HepG2 (cell line): ENCODE measurements at regions not wholly inside any gene's neighbourhood (a gene's known extent, or its start where the extent isn't known, plus 50 kb on each side); places are given as distances from the start of the nearest gene placed in this dataset.

Experiments used
- ATAC-seq: fragments of 200-7000 bp; cut with Tn5 transposase; 3 replicates; pipeline ENCODE4 v1.9.1; 2020; ENCODE audit warnings: mild to moderate bottlenecking, moderate library complexity
- BruUV-seq: library from RNA; stranded (reverse); fragments of 400-500 nt; replicated peaks from 2 replicates; lab custom pipeline; 2021; lab: Mats Ljungman, UMichigan
- CTCF ChIA-PET: fragments of 300-600 bp; formaldehyde crosslinking; extraction: SDS; loops from one replicate; lab custom pipeline; 2021; ENCODE audit warnings: low total read pairs, inconsistent platforms, low intra/inter-chr PET ratio; lab: Yijun Ruan, JAX
- POLR2A ChIA-PET: fragments of 350-600 bp; sonication (Branson Sonifier 250); formaldehyde crosslinking; loops from one replicate; lab custom pipeline; 2020; ENCODE audit warnings: antibody characterized with exemption, inconsistent platforms; lab: Yijun Ruan, JAX
- DNase-seq: peaks from one replicate; pipeline ENCODE4 v3.0.0-alpha.2; 2015; ENCODE audit warnings: low spot score
- FAIRE-seq: peaks from 3 replicates; lab custom pipeline; 2011; peaks lifted over from hg19 to GRCh38; lab: Jason Lieb, UNC
- H2AFZ ChIP-seq: one replicate; pipeline ENCODE4 v1.6.1; 2011; ENCODE audit warnings: low read length, inconsistent platforms
- H3K27ac ChIP-seq: fragments of 300-600 bp; 3 replicates; pipeline ENCODE4 v1.8.0; 2011; ENCODE audit warnings: mixed run types, mild to moderate bottlenecking, mixed read lengths, low read length, inconsistent platforms; ENCODE audit not compliant: insufficient read depth; ENCODE audit errors: extremely low read length
- H3K27me3 ChIP-seq, 2 experiments: fragments of 200-600 bp in 1 of 2; 2 replicates in 1 of 2; 3 replicates in 1 of 2; pipeline versions ENCODE4 v1.6.0 to v1.8.0; 2011; ENCODE audit warnings: low read length in 2 of 2, mild to moderate bottlenecking in 2 of 2, moderate library complexity in 2 of 2, inconsistent platforms in 1 of 2; ENCODE audit not compliant: insufficient read depth in 2 of 2, control insufficient read depth in 1 of 2
- H3K36me3 ChIP-seq, 2 experiments: fragments of 200-600 bp in 1 of 2; replicated peaks in 1 of 2; 2 replicates in 1 of 2; 3 replicates in 1 of 2; pipeline versions ENCODE4 v1.5.1 to v1.8.0; 2011; ENCODE audit warnings: low read length in 2 of 2, inconsistent platforms in 1 of 2; ENCODE audit not compliant: insufficient read depth in 2 of 2, control insufficient read depth in 1 of 2
- H3K4me1 ChIP-seq: 2 replicates; pipeline ENCODE4 v1.5.1; 2012; ENCODE audit warnings: low read length, inconsistent platforms; ENCODE audit not compliant: insufficient read depth
- H3K4me2 ChIP-seq: 2 replicates; pipeline ENCODE4 v1.6.0; 2011; ENCODE audit warnings: low read depth, low read length, inconsistent platforms
- H3K4me3 ChIP-seq, 3 experiments: fragments of 200-600 bp in 1 of 3; sonication (generic), shearing (Covaris generic) in 1 of 3; replicated peaks in 1 of 3; 2 replicates each; pipeline ENCODE4 v1.5.1; 2011 to 2016; ENCODE audit warnings: low read length in 3 of 3, inconsistent platforms in 2 of 3, low read depth in 2 of 3, mild to moderate bottlenecking in 2 of 3, control low read depth in 1 of 3, mixed read lengths in 1 of 3; ENCODE audit not compliant: insufficient read depth in 1 of 3
- H3K79me2 ChIP-seq: one replicate; pipeline ENCODE4 v1.6.1; 2011; ENCODE audit warnings: low read length, inconsistent platforms; ENCODE audit not compliant: insufficient read depth
- H3K9ac ChIP-seq: 2 replicates; pipeline ENCODE4 v1.6.0; 2011; ENCODE audit warnings: mild to moderate bottlenecking, low read depth, low read length, inconsistent platforms; ENCODE audit not compliant: insufficient read depth
- H3K9me3 ChIP-seq: 2 replicates; pipeline ENCODE4 v1.5.1; 2012; ENCODE audit warnings: mild to moderate bottlenecking, low read length
- H4K20me1 ChIP-seq: 2 replicates; pipeline ENCODE4 v1.6.0; 2011; ENCODE audit warnings: inconsistent platforms, mild to moderate bottlenecking, low read length, moderate library complexity; ENCODE audit not compliant: insufficient read depth
- CENPT ChIP-seq: sonication (generic); formaldehyde crosslinking; IDR thresholded peaks from 2 replicates; pipeline ENCODE4 v1.8.0; 2022; ENCODE audit warnings: low read depth, mild to moderate bottlenecking, moderate library complexity, missing genetic modification reagents
- EEA1 ChIP-seq: sonication (generic); formaldehyde crosslinking; IDR thresholded peaks from 2 replicates; pipeline ENCODE4 v1.5.1; 2020; ENCODE audit warnings: mild to moderate bottlenecking, missing genetic modification reagents, borderline replicate concordance
- ETV6 ChIP-seq: sonication (generic); formaldehyde crosslinking; conservative IDR thresholded peaks from 2 replicates; pipeline ENCODE4 v1.4.0; 2020; ENCODE audit warnings: missing genetic modification reagents
- PRPF4 ChIP-seq: fragments of 200-400 bp; formaldehyde crosslinking; IDR thresholded peaks from 2 replicates; pipeline ENCODE4 v1.6.1; 2016; ENCODE audit warnings: low read length, low read depth; ENCODE audit not compliant: poor library complexity, severe bottlenecking
- SCMH1 ChIP-seq: sonication (generic); formaldehyde crosslinking; IDR thresholded peaks from 2 replicates; pipeline ENCODE4 v1.9.0; 2021; ENCODE audit warnings: missing genetic modification reagents, mild to moderate bottlenecking, borderline replicate concordance
- SUZ12 ChIP-seq: fragments of 150-350 bp; IDR thresholded peaks from 2 replicates; pipeline ENCODE4 v1.6.1; 2014; ENCODE audit warnings: low read depth, low read length
- ZNF468 ChIP-seq: sonication (generic); formaldehyde crosslinking; IDR thresholded peaks from 2 replicates; pipeline ENCODE4 v1.8.0; 2022; ENCODE audit warnings: mild to moderate bottlenecking, moderate library complexity, missing genetic modification reagents
- ZNF598 ChIP-seq: sonication (generic); formaldehyde crosslinking; IDR thresholded peaks from 2 replicates; pipeline ENCODE4 v1.5.1; 2020; ENCODE audit warnings: mild to moderate bottlenecking, missing genetic modification reagents, borderline replicate concordance
- in situ Hi-C: cut with HindIII; loops from 2 replicates; pipeline ENCODE4 v1.10.0; 2017; ENCODE audit warnings: low pct_unique_long_range_greater_than_20kb; ENCODE audit not compliant: extremely low pct_ligation_motif_present
- intact Hi-C: fragments of 100-400 bp; cut with micrococcal nuclease; formaldehyde crosslinking; loops from one replicate; pipeline ENCODE4 v1.10.0; 2022; ENCODE audit not compliant: unreplicated experiment
- TF ChIP-seq, protein P1 (sequence below): sonication (generic); formaldehyde crosslinking; IDR thresholded peaks from 2 replicates; pipeline ENCODE4 v1.4.0; 2020; ENCODE audit warnings: missing genetic modification reagents, borderline replicate concordance
- TF ChIP-seq, protein P2 (sequence below): sonication (generic); formaldehyde crosslinking; IDR thresholded peaks from 2 replicates; pipeline ENCODE4 v1.4.0; 2020; ENCODE audit warnings: missing genetic modification reagents
- TF ChIP-seq, protein P3 (sequence below): sonication (generic); formaldehyde crosslinking; IDR thresholded peaks from 2 replicates; pipeline ENCODE4 v1.5.1; 2020; ENCODE audit warnings: mild to moderate bottlenecking, moderate library complexity, missing genetic modification reagents
- TF ChIP-seq, protein P4 (sequence below): sonication (generic); formaldehyde crosslinking; conservative IDR thresholded peaks from 2 replicates; pipeline ENCODE4 v1.4.0; 2020; ENCODE audit warnings: mild to moderate bottlenecking, missing genetic modification reagents, moderate library complexity
- TF ChIP-seq, protein P5 (sequence below): sonication (generic); formaldehyde crosslinking; IDR thresholded peaks from 2 replicates; pipeline ENCODE4 v1.4.0; 2020; ENCODE audit warnings: missing genetic modification reagents

DNA sequence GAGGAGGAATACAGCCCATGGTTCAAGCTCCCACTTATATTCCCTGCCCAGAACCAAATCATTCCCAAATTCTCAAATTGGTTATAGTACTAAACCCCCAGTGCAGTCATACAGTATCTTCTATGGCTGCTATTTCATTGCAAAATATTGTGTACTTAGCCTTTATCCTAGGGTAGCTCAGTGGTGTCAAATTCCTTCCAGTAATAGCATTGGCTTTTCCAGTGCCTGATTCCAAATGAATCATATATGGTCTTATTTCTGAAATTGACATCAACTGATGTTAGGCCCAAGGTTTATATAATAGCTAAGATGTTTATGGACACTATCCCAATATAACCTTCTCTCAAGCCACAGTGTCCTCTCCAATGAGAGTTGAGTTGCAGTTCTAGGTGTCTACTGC is 256.7 kb downstream of the NDUFS4 start:
- no peaks in the 10 kb centered on the region for H4K20me1 ChIP-seq
- H2AFZ ChIP-seq = no peak overlapping the region
- H3K9ac ChIP-seq = no peak overlapping the region
- intact Hi-C loops (no loop called here), in situ Hi-C loops (no loop called here)
- no peak overlapping the region for H3K4me2 ChIP-seq
- H3K79me2 ChIP-seq = no peaks in the 10 kb centered on the region
- FAIRE-seq (no peak), DNase-seq (no peak), ATAC-seq (no peak)
- POLR2A ChIA-PET = no interaction called here
- H3K36me3 ChIP-seq = no peaks in the 10 kb centered on the region
- CTCF ChIA-PET = no interaction called here
- no peaks in the 10 kb centered on the region for H3K9me3 ChIP-seq
- peaks cover 10% of the 10 kb centered on the region for H3K4me1 ChIP-seq
- no TSS peak for BruUV-seq
- H3K27ac ChIP-seq = no peak overlapping the region
- H3K27me3 ChIP-seq = no peaks in the 10 kb centered on the region; a peak in 1 of 5 replicates
- H3K4me3 ChIP-seq = no peak overlapping the region
- TF ChIP-seq, protein P1, sequence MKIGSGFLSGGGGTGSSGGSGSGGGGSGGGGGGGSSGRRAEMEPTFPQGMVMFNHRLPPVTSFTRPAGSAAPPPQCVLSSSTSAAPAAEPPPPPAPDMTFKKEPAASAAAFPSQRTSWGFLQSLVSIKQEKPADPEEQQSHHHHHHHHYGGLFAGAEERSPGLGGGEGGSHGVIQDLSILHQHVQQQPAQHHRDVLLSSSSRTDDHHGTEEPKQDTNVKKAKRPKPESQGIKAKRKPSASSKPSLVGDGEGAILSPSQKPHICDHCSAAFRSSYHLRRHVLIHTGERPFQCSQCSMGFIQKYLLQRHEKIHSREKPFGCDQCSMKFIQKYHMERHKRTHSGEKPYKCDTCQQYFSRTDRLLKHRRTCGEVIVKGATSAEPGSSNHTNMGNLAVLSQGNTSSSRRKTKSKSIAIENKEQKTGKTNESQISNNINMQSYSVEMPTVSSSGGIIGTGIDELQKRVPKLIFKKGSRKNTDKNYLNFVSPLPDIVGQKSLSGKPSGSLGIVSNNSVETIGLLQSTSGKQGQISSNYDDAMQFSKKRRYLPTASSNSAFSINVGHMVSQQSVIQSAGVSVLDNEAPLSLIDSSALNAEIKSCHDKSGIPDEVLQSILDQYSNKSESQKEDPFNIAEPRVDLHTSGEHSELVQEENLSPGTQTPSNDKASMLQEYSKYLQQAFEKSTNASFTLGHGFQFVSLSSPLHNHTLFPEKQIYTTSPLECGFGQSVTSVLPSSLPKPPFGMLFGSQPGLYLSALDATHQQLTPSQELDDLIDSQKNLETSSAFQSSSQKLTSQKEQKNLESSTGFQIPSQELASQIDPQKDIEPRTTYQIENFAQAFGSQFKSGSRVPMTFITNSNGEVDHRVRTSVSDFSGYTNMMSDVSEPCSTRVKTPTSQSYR (CRISPR knock-in tag) = no peak
- no peak for TF ChIP-seq SUZ12
- TF ChIP-seq, protein P2, sequence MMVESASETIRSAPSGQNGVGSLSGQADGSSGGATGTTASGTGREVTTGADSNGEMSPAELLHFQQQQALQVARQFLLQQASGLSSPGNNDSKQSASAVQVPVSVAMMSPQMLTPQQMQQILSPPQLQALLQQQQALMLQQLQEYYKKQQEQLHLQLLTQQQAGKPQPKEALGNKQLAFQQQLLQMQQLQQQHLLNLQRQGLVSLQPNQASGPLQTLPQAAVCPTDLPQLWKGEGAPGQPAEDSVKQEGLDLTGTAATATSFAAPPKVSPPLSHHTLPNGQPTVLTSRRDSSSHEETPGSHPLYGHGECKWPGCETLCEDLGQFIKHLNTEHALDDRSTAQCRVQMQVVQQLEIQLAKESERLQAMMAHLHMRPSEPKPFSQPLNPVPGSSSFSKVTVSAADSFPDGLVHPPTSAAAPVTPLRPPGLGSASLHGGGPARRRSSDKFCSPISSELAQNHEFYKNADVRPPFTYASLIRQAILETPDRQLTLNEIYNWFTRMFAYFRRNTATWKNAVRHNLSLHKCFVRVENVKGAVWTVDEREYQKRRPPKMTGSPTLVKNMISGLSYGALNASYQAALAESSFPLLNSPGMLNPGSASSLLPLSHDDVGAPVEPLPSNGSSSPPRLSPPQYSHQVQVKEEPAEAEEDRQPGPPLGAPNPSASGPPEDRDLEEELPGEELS (CRISPR knock-in tag) = no peak
- no peak for TF ChIP-seq SCMH1 (CRISPR knock-in tag)
- TF ChIP-seq CENPT = no peak
- no peak for TF ChIP-seq PRPF4
- TF ChIP-seq, protein P3, sequence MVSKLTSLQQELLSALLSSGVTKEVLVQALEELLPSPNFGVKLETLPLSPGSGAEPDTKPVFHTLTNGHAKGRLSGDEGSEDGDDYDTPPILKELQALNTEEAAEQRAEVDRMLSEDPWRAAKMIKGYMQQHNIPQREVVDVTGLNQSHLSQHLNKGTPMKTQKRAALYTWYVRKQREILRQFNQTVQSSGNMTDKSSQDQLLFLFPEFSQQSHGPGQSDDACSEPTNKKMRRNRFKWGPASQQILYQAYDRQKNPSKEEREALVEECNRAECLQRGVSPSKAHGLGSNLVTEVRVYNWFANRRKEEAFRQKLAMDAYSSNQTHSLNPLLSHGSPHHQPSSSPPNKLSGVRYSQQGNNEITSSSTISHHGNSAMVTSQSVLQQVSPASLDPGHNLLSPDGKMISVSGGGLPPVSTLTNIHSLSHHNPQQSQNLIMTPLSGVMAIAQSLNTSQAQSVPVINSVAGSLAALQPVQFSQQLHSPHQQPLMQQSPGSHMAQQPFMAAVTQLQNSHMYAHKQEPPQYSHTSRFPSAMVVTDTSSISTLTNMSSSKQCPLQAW = no peak
- TF ChIP-seq ZNF468 (CRISPR knock-in tag) = no peak
- TF ChIP-seq ZNF598 (CRISPR knock-in tag) = no peak
- TF ChIP-seq ETV6 (CRISPR knock-in tag) = no peak
- TF ChIP-seq EEA1 (CRISPR knock-in tag) = no peak
- TF ChIP-seq, protein P4, sequence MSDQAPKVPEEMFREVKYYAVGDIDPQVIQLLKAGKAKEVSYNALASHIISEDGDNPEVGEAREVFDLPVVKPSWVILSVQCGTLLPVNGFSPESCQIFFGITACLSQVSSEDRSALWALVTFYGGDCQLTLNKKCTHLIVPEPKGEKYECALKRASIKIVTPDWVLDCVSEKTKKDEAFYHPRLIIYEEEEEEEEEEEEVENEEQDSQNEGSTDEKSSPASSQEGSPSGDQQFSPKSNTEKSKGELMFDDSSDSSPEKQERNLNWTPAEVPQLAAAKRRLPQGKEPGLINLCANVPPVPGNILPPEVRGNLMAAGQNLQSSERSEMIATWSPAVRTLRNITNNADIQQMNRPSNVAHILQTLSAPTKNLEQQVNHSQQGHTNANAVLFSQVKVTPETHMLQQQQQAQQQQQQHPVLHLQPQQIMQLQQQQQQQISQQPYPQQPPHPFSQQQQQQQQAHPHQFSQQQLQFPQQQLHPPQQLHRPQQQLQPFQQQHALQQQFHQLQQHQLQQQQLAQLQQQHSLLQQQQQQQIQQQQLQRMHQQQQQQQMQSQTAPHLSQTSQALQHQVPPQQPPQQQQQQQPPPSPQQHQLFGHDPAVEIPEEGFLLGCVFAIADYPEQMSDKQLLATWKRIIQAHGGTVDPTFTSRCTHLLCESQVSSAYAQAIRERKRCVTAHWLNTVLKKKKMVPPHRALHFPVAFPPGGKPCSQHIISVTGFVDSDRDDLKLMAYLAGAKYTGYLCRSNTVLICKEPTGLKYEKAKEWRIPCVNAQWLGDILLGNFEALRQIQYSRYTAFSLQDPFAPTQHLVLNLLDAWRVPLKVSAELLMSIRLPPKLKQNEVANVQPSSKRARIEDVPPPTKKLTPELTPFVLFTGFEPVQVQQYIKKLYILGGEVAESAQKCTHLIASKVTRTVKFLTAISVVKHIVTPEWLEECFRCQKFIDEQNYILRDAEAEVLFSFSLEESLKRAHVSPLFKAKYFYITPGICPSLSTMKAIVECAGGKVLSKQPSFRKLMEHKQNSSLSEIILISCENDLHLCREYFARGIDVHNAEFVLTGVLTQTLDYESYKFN (CRISPR knock-in tag) = no peak
- TF ChIP-seq, protein P5, sequence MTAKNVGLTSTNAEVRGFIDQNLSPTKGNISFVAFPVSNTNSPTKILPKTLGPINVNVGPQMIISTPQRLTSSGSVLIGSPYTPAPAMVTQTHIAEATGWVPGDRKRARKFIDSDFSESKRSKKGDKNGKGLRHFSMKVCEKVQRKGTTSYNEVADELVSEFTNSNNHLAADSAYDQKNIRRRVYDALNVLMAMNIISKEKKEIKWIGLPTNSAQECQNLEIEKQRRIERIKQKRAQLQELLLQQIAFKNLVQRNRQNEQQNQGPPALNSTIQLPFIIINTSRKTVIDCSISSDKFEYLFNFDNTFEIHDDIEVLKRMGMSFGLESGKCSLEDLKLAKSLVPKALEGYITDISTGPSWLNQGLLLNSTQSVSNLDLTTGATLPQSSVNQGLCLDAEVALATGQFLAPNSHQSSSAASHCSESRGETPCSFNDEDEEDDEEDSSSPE (CRISPR knock-in tag) = no peak
